GM23338 (cell line): ENCODE measurements at regions not wholly inside any gene's neighbourhood (a gene's known extent, or its start where the extent isn't known, plus 50 kb on each side); places are given as distances from the start of the nearest gene placed in this dataset.

Experiments
- ATAC-seq: fragments of 200-7000 bp; cut with Tn5 transposase; 3 replicates; pipeline ENCODE4 v1.9.1; 2020
- DNase-seq: peaks from one replicate; pipeline ENCODE4 v3.0.0-alpha.2; 2015; ENCODE audit warnings: low spot score
- H2AFZ ChIP-seq: fragments of 200-600 bp; sonication (generic); 2 replicates; pipeline ENCODE4 v1.8.0; 2016; ENCODE audit warnings: antibody characterized with exemption, mild to moderate bottlenecking, moderate library complexity
- H3F3A ChIP-seq: fragments of 200-600 bp; sonication (generic); replicated peaks from 2 replicates; pipeline ENCODE4 v1.8.0; 2017; ENCODE audit warnings: antibody characterized with exemption, mixed run types, low read depth
- H3K27ac ChIP-seq: fragments of 200-600 bp; sonication (generic); 2 replicates; pipeline ENCODE4 v1.6.1; 2016; ENCODE audit warnings: low read depth
- H3K27me3 ChIP-seq: fragments of 200-600 bp; sonication (generic); 2 replicates; pipeline ENCODE4 v1.8.0; 2016; ENCODE audit warnings: mild to moderate bottlenecking, mixed run types, moderate library complexity; ENCODE audit not compliant: insufficient read depth
- H3K36me3 ChIP-seq: fragments of 200-600 bp; sonication (generic); 2 replicates; pipeline ENCODE4 v1.8.0; 2016; ENCODE audit warnings: mild to moderate bottlenecking; ENCODE audit not compliant: insufficient read depth
- H3K4me1 ChIP-seq: fragments of 200-600 bp; sonication (generic); 2 replicates; pipeline ENCODE4 v1.8.0; 2016; ENCODE audit warnings: mild to moderate bottlenecking, moderate library complexity; ENCODE audit not compliant: insufficient read depth
- H3K4me2 ChIP-seq: fragments of 200-600 bp; sonication (generic); 2 replicates; pipeline ENCODE4 v1.7.1; 2017; ENCODE audit warnings: mixed run types
- H3K4me3 ChIP-seq: fragments of 200-600 bp; sonication (generic); 2 replicates; pipeline ENCODE4 v1.6.1; 2016; ENCODE audit warnings: mixed run types
- H3K79me2 ChIP-seq: fragments of 200-600 bp; sonication (generic); replicated peaks from 2 replicates; pipeline ENCODE4 v1.8.0; 2017; ENCODE audit warnings: mild to moderate bottlenecking; ENCODE audit not compliant: insufficient read depth
- H3K9me2 ChIP-seq: fragments of 200-600 bp; sonication (generic); 2 replicates; pipeline ENCODE4 v1.8.0; 2017; ENCODE audit not compliant: insufficient read depth
- H4K20me1 ChIP-seq: fragments of 200-600 bp; sonication (generic); replicated peaks from 2 replicates; pipeline ENCODE4 v1.8.0; 2017; ENCODE audit warnings: mild to moderate bottlenecking; ENCODE audit not compliant: insufficient read depth
- H3K27ac Mint-ChIP-seq: 2 replicates; pipeline ENCODE4 v1.8.0; 2020; ENCODE audit warnings: inconsistent platforms, mild to moderate bottlenecking, moderate library complexity, mixed read lengths
- H3K27me3 Mint-ChIP-seq: 3 replicates; pipeline ENCODE4 v1.8.0; 2022; ENCODE audit warnings: low read depth, mild to moderate bottlenecking, moderate library complexity, mixed read lengths, inconsistent platforms; ENCODE audit not compliant: insufficient read depth, poor library complexity
- H3K36me3 Mint-ChIP-seq: 3 replicates; pipeline ENCODE4 v1.8.0; 2021; ENCODE audit warnings: low read depth, mild to moderate bottlenecking, inconsistent platforms, moderate library complexity, mixed read lengths
- H3K4me1 Mint-ChIP-seq: 3 replicates; pipeline ENCODE4 v1.8.0; 2020; ENCODE audit warnings: mild to moderate bottlenecking, inconsistent platforms, mixed read lengths
- H3K4me3 Mint-ChIP-seq: 3 replicates; pipeline ENCODE4 v1.8.0; 2021; ENCODE audit warnings: moderate library complexity, mild to moderate bottlenecking, inconsistent platforms, mixed read lengths
- H3K9me3 Mint-ChIP-seq: 3 replicates; pipeline ENCODE4 v1.8.0; 2020; ENCODE audit warnings: moderate library complexity, mild to moderate bottlenecking, inconsistent platforms, mixed read lengths
- CREB1 ChIP-seq: fragments of 250-450 bp; sonication (Bioruptor Pico); IDR thresholded peaks from 2 replicates; pipeline ENCODE4 v1.5.0; 2020; ENCODE audit warnings: low read depth, mild to moderate bottlenecking, moderate library complexity
- CTCF ChIP-seq, 2 experiments: fragments of 200-600 bp in 1 of 2; sonication (generic) in 1 of 2; conservative IDR thresholded peaks; 2 replicates each; pipeline versions ENCODE4 v1.5.1 to v1.6.1; 2016 to 2017; ENCODE audit warnings: antibody characterized with exemption in 2 of 2, low read depth in 2 of 2, mild to moderate bottlenecking in 2 of 2, moderate library complexity in 1 of 2
- ETS1 ChIP-seq: IDR thresholded peaks from 2 replicates; pipeline ENCODE4 v1.6.1; 2016; ENCODE audit warnings: antibody characterized with exemption
- EZH2 ChIP-seq: fragments of 200-600 bp; sonication (generic); IDR thresholded peaks from one replicate; pipeline ENCODE4 v1.8.0; 2017; ENCODE audit warnings: antibody characterized with exemption, mild to moderate bottlenecking, low read depth; ENCODE audit not compliant: unreplicated experiment
- EZH2phosphoT487 ChIP-seq: fragments of 200-600 bp; sonication (generic); IDR thresholded peaks from one replicate; pipeline ENCODE4 v1.8.1; 2018; ENCODE audit warnings: antibody characterized with exemption; ENCODE audit not compliant: unreplicated experiment
- JUNB ChIP-seq: IDR thresholded peaks from one replicate; pipeline ENCODE4 v1.6.1; 2016; ENCODE audit warnings: antibody characterized with exemption; ENCODE audit not compliant: unreplicated experiment
- NANOG ChIP-seq: IDR thresholded peaks from 2 replicates; pipeline ENCODE4 v1.6.1; 2016; ENCODE audit warnings: antibody characterized with exemption, borderline replicate concordance
- REST ChIP-seq: IDR thresholded peaks from one replicate; pipeline ENCODE4 v1.6.1; 2018; ENCODE audit warnings: antibody characterized with exemption; ENCODE audit not compliant: unreplicated experiment
- STAT1 ChIP-seq: IDR thresholded peaks from one replicate; pipeline ENCODE4 v1.6.1; 2016; ENCODE audit warnings: antibody characterized with exemption; ENCODE audit not compliant: unreplicated experiment
- ZNF114 ChIP-seq: fragments of 250-450 bp; sonication (Bioruptor Pico); IDR thresholded peaks from 2 replicates; pipeline ENCODE4 v1.5.0; 2020; ENCODE audit warnings: mild to moderate bottlenecking, moderate library complexity
- ZNF331 ChIP-seq: fragments of 250-450 bp; sonication (Bioruptor Pico); IDR thresholded peaks from 2 replicates; pipeline ENCODE4 v1.5.0; 2020; ENCODE audit warnings: low read depth, mild to moderate bottlenecking, moderate library complexity

- TF ChIP-seq ETS1 (no peak), CREB1 (CRISPR knock-in tag) (no peak), CTCF (conservative IDR thresholded peaks at IDR 0.05; ENCODE audit: low read depth in 2 of 2) (no peak), EZH2phosphoT487 (no peak), NANOG (no peak), EZH2 (no peak), ZNF331 (CRISPR knock-in tag) (no peak), JUNB (no peak), REST (no peak), STAT1 (no peak), ZNF114 (CRISPR knock-in tag) (no peak)
These were observed 114.2 kb upstream of the GRXCR1 start (continued) for GRCh38 chr4:42778349-42778748.

- peak overlapping the region; percentile 79 for H2AFZ ChIP-seq
- H3K4me2 ChIP-seq = no peak overlapping the region
- H3F3A ChIP-seq = no peaks in the 10 kb centered on the region
- Mint-ChIP-seq H3K9me3 (no peaks in the 10 kb centered on the region), H3K4me3 (no peak overlapping the region), H3K36me3 (no peaks in the 10 kb centered on the region), H3K27me3 (peaks cover 5% of the 10 kb centered on the region), H3K27ac (no peak overlapping the region), H3K4me1 (peaks cover 12% of the 10 kb centered on the region)
- H3K79me2 ChIP-seq = no peaks in the 10 kb centered on the region
- no peaks in the 10 kb centered on the region for H3K27me3 ChIP-seq
- no peaks in the 10 kb centered on the region for H4K20me1 ChIP-seq
- TF ChIP-seq ETS1 (no peak), CTCF (conservative IDR thresholded peaks at IDR 0.05; ENCODE audit: low read depth in 2 of 2) (peak; percentile 72 to 74)
- H3K4me3 ChIP-seq = no peak overlapping the region
- H3K36me3 ChIP-seq = no peaks in the 10 kb centered on the region
- peak; percentile 64 for DNase-seq
- no peak overlapping the region for H3K27ac ChIP-seq
- no peaks in the 10 kb centered on the region for H3K4me1 ChIP-seq
- peak; percentile 85 for ATAC-seq
- peaks cover 9% of the 10 kb centered on the region for H3K9me2 ChIP-seq
These were observed 111.3 kb upstream of the ATP8A1 start for GRCh38 chr4:42768125-42768748.
